K562 (cell line): ENCODE measurements at regions not wholly inside any gene's neighbourhood (a gene's known extent, or its start where the extent isn't known, plus 50 kb on each side); places are given as distances from the start of the nearest gene placed in this dataset.
"Not testable (repeated sequence)": the region's sequence is repeated elsewhere in the genome, so short reads cannot be mapped to it uniquely, and the experiment has no call there.

Experiments used
- ATAC-seq: fragments of 200-7000 bp; cut with Tn5 transposase; 3 replicates; pipeline ENCODE4 v1.9.1; 2020; ENCODE audit warnings: moderate library complexity
- BruUV-seq: library from RNA; stranded (reverse); fragments of 400-500 nt; replicated peaks from 2 replicates; lab custom pipeline; 2021; lab: Mats Ljungman, UMichigan
- CTCF ChIA-PET: fragments of 300-600 bp; formaldehyde crosslinking; extraction: SDS; loops from one replicate; lab custom pipeline; 2021; ENCODE audit warnings: low intra/inter-chr PET ratio; lab: Yijun Ruan, JAX
- POLR2A ChIA-PET: fragments of 300-600, 350-650 bp; sonication (Branson Sonifier 250); formaldehyde crosslinking; extraction: SDS; loops from one replicate; lab custom pipeline; 2021; ENCODE audit warnings: antibody characterized with exemption, inconsistent platforms; lab: Yijun Ruan, JAX
- DNase-seq, 4 experiments: peaks; one replicate each; pipeline versions ENCODE4 v3.0.0 to v3.0.0-alpha.2; 2011 to 2018; ENCODE audit warnings: low spot score in 3 of 4, mixed read lengths in 3 of 4; ENCODE audit errors: extremely low read depth in 1 of 4
- FAIRE-seq: peaks from 2 replicates; lab custom pipeline; 2011; peaks lifted over from hg19 to GRCh38; lab: Jason Lieb, UNC
- H2AFZ ChIP-seq: 2 replicates; pipeline ENCODE4 v1.6.0; 2011; ENCODE audit warnings: low read depth, low read length, control low read depth, inconsistent platforms
- H3K27ac ChIP-seq: fragments of 200-600 bp; 3 replicates; pipeline ENCODE4 v1.8.0; 2011; ENCODE audit warnings: low read depth, mild to moderate bottlenecking, control low read depth, inconsistent platforms, low read length, moderate library complexity, mixed read lengths; ENCODE audit errors: extremely low read depth
- H3K27me3 ChIP-seq, 2 experiments: fragments of 300-600 bp in 1 of 2; 2 replicates in 1 of 2; 3 replicates in 1 of 2; pipeline versions ENCODE4 v1.6.0 to v1.8.0; 2011; ENCODE audit warnings: inconsistent platforms in 2 of 2, low read length in 2 of 2, mild to moderate bottlenecking in 1 of 2, mixed read lengths in 1 of 2, moderate library complexity in 1 of 2; ENCODE audit not compliant: control insufficient read depth in 2 of 2, insufficient read depth in 2 of 2
- H3K36me3 ChIP-seq: fragments of 300-600 bp; 3 replicates; pipeline ENCODE4 v1.8.0; 2011; ENCODE audit warnings: mild to moderate bottlenecking, low read length, inconsistent platforms; ENCODE audit not compliant: control insufficient read depth, insufficient read depth
- H3K4me1 ChIP-seq, 2 experiments: fragments of 200-600 bp in 1 of 2; replicated peaks in 1 of 2; 2 replicates in 1 of 2; 3 replicates in 1 of 2; pipeline versions ENCODE4 v1.5.1 to v1.8.0; 2011; ENCODE audit warnings: inconsistent platforms in 2 of 2, low read length in 2 of 2, mild to moderate bottlenecking in 1 of 2, mixed read lengths in 1 of 2, moderate library complexity in 1 of 2; ENCODE audit not compliant: control insufficient read depth in 2 of 2, insufficient read depth in 2 of 2
- H3K4me2 ChIP-seq: 2 replicates; pipeline ENCODE4 v1.6.1; 2011; ENCODE audit warnings: low read length, control low read depth, inconsistent platforms, mixed read lengths; ENCODE audit not compliant: insufficient read depth
- H3K4me3 ChIP-seq: fragments of 200-600 bp; sonication (generic), shearing (Covaris generic); 2 replicates; pipeline ENCODE4 v1.5.1; 2016; ENCODE audit warnings: control low read depth, inconsistent platforms
- H3K79me2 ChIP-seq: fragments of 200-600 bp; 3 replicates; pipeline ENCODE4 v1.8.0; 2011; ENCODE audit warnings: low read length, inconsistent platforms; ENCODE audit not compliant: control insufficient read depth, insufficient read depth
- H3K9ac ChIP-seq, 2 experiments: 2 replicates each; pipeline versions ENCODE4 v1.6.0 to v1.6.1; 2011; ENCODE audit warnings: low read depth in 2 of 2, low read length in 2 of 2, control low read depth in 1 of 2, inconsistent platforms in 1 of 2, mild to moderate bottlenecking in 1 of 2, mixed read lengths in 1 of 2; ENCODE audit not compliant: insufficient read depth in 1 of 2
- H3K9me1 ChIP-seq: one replicate; pipeline ENCODE4 v1.6.0; 2011; ENCODE audit warnings: inconsistent platforms, mild to moderate bottlenecking, low read length, moderate library complexity; ENCODE audit not compliant: control insufficient read depth, insufficient read depth
- H3K9me3 ChIP-seq: replicated peaks from 2 replicates; pipeline ENCODE4 v1.5.1; 2011; ENCODE audit warnings: low read depth, low read length, inconsistent platforms; ENCODE audit not compliant: control insufficient read depth, insufficient read depth
- H4K20me1 ChIP-seq: replicated peaks from 2 replicates; pipeline ENCODE4 v1.6.1; 2011; ENCODE audit warnings: low read length, inconsistent platforms, mixed read lengths; ENCODE audit not compliant: control insufficient read depth, insufficient read depth
- FOSL1 ChIP-seq: fragments of 200-800 bp; sonication (Bioruptor generic); conservative IDR thresholded peaks from 2 replicates; pipeline ENCODE4 v1.6.1; 2016; ENCODE audit warnings: missing genetic modification characterization, missing compliant biosample characterization
- FOXJ3 ChIP-seq: sonication (generic); formaldehyde crosslinking; IDR thresholded peaks from 2 replicates; pipeline ENCODE4 v1.4.0; 2020; ENCODE audit warnings: mild to moderate bottlenecking, missing genetic modification reagents
- HEY1 ChIP-seq: fragments of 250-450 bp; sonication (Bioruptor Pico); IDR thresholded peaks from 2 replicates; pipeline ENCODE4 v1.5.0; 2020; ENCODE audit warnings: mild to moderate bottlenecking, moderate library complexity, borderline replicate concordance
- RFX1 ChIP-seq: fragments of 450-650 bp; IDR thresholded peaks from 2 replicates; pipeline ENCODE4 v1.6.1; 2016; ENCODE audit warnings: mild to moderate bottlenecking, moderate library complexity
- ZNF707 ChIP-seq: fragments of 250-450 bp; sonication (Bioruptor Pico); conservative IDR thresholded peaks from 2 replicates; pipeline ENCODE4 v1.8.0; 2022; ENCODE audit warnings: inconsistent platforms, mild to moderate bottlenecking, moderate library complexity
- ZNF785 ChIP-seq: fragments of 250-450 bp; sonication (Bioruptor Pico); IDR thresholded peaks from 2 replicates; pipeline ENCODE4 v1.4.0; 2020; ENCODE audit warnings: mild to moderate bottlenecking
- WGBS: fragments of 100-300 bp; shearing (Covaris generic); methylation state at CpG from one replicate; pipeline ENCODE4 v1.1.6; 2016; ENCODE audit warnings: low coverage, mixed read lengths; ENCODE audit not compliant: insufficient coverage; ENCODE audit errors: missing lambda C conversion rate; 5-methylcytosine and 5-hydroxymethylcytosine counted together
- in situ Hi-C: fragments of 300-500 bp; cut with MboI; formaldehyde crosslinking; loops from 4 replicates; pipeline ENCODE4 v1.15.0; 2018; ENCODE audit warnings: inconsistent platforms, mixed read lengths
- intact Hi-C: fragments of 100-400 bp; cut with micrococcal nuclease; formaldehyde crosslinking; loops from 2 replicates; pipeline ENCODE4 v1.14.2; 2022

DNA sequence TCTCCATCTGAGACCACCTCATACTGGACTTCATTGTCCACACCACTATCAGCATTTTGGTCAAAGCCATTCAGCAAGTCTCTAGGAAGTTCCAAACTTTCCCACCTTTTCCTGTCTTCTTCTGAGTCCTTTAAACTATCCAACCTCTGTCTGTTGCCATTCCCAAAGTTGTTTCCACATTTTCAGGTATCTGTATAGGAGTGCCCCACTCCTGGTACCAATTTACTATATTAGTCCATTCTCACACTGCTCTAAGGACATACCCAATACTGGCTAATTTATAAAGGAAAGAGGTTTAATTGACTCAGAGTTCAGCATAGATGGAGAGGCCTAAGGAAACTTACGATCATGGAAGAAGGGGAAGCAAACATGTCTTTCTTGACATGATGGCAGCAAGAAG, 292.2 kb upstream of the ATXN7L3B start:
- no peak overlapping the region for H3K27ac ChIP-seq
- DNase-seq (no peak), ATAC-seq (no peak), FAIRE-seq (no peak)
- no peak overlapping the region for H3K9ac ChIP-seq
- H3K79me2 ChIP-seq: no peaks in the 10 kb centered on the region
- no peak overlapping the region for H3K4me3 ChIP-seq
- H3K4me2 ChIP-seq: no peak overlapping the region
- no peaks in the 10 kb centered on the region for H3K9me1 ChIP-seq
- H2AFZ ChIP-seq: no peak overlapping the region
- ChIA-PET POLR2A (no interaction called here), CTCF (no interaction called here)
- TF ChIP-seq ZNF707 (CRISPR knock-in tag): peak; percentile 87
- TF ChIP-seq ZNF785: no peak
- no peak for TF ChIP-seq FOXJ3 (CRISPR knock-in tag)
- no peak for TF ChIP-seq FOSL1 (tag)
- H3K9me3 ChIP-seq: no peaks in the 10 kb centered on the region
- WGBS: 78% methylated on average over 1 of the region's 1 CpG
- in situ Hi-C loops: no loop called here
- no peaks in the 10 kb centered on the region for H3K27me3 ChIP-seq
- peaks cover 4% of the 10 kb centered on the region; the same call in 1 of the 3 replicates for H3K36me3 ChIP-seq
- no peaks in the 10 kb centered on the region for H4K20me1 ChIP-seq
- no peaks in the 10 kb centered on the region for H3K4me1 ChIP-seq
- intact Hi-C loops: no loop called here
- BruUV-seq: no TSS peak

DNA sequence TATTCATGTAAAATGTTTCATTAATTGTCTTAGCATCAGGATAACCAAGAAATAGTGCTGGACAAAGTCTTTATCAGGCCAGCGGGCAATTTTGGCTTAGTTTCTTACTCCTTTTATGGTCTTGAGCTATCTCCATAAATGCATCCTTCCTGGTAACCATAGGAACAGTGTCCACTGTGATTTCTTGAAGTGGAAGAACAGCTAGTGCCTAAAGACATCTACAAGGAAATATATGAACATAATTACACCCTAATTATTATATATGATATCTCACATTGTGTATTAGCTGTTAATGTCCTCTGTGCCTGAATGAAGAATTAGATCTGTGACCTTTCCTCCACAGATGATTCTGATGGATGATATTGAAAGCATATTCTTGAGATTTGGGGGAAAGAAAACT, 286.7 kb upstream of the ATXN7L3B start:
- H3K4me1 ChIP-seq: no peaks in the 10 kb centered on the region
- POLR2A ChIA-PET: no interaction called here
- no peaks in the 10 kb centered on the region for H3K27me3 ChIP-seq
- no peak for DNase-seq
- peaks cover 3% of the 10 kb centered on the region; the same call in 1 of the 3 replicates for H3K79me2 ChIP-seq
- H3K9ac ChIP-seq: no peak overlapping the region
- H3K4me2 ChIP-seq: no peak overlapping the region
- no TSS peak for BruUV-seq
- no peak for FAIRE-seq
- no peaks in the 10 kb centered on the region for H3K9me3 ChIP-seq
- WGBS: 80% methylated on average over 1 of the region's 1 CpG
- no peak overlapping the region for H3K27ac ChIP-seq
- H3K36me3 ChIP-seq: peaks cover 2% of the 10 kb centered on the region; the same call in 2 of the 3 replicates
- H4K20me1 ChIP-seq: no peaks in the 10 kb centered on the region
- ATAC-seq: no peak
- H3K9me1 ChIP-seq: no peaks in the 10 kb centered on the region
- H3K4me3 ChIP-seq: no peak overlapping the region
- H2AFZ ChIP-seq: no peak overlapping the region
- TF ChIP-seq HEY1 (no peak), RFX1 (peak; percentile 52)
- TF ChIP-seq, all 486 proteins: peak for 1
- CTCF ChIA-PET: no interaction called here
- in situ Hi-C loops (no loop called here), intact Hi-C loops (no loop called here)

DNA sequence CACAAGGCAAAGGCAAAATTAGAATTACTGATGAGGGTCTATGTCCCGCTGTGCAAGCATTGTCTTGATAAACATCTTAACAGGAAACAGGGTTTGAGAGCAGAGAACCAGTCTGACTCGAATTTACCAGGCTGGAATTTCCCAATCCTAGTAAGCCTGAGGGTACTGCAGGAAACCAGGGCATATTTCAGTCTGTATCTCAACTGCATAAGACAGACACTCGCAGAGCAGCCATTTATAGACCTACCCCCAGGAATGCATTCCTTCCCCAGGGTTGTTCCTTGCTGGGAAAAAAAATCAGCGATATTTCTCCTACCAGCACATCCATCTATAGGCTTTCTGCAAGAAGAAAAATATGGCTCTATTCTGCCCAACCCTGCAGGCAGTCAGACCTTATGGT, 283.8 kb upstream of the ATXN7L3B start:
- CTCF ChIA-PET, H3K9ac ChIP-seq, H3K4me3 ChIP-seq, H3K9me1 ChIP-seq, intact Hi-C loops, in situ Hi-C loops, H3K4me1 ChIP-seq, ATAC-seq, BruUV-seq, H3K79me2 ChIP-seq, H3K27me3 ChIP-seq, POLR2A ChIA-PET, H3K4me2 ChIP-seq, H3K9me3 ChIP-seq, DNase-seq, H3K27ac ChIP-seq, H3K36me3 ChIP-seq, FAIRE-seq, H4K20me1 ChIP-seq, H2AFZ ChIP-seq: not testable (repeated sequence)
- 72% methylated on average over 3 of the region's 4 CpGs for WGBS
